Gastroesophageal sphincter (tissue), 4 donors: ENCODE measurements at regions not wholly inside any gene's neighbourhood (a gene's known extent, or its start where the extent isn't known, plus 50 kb on each side); places are given as distances from the start of the nearest gene placed in this dataset.

ENCODE experiments used
- ATAC-seq: fragments of 150-250 bp; one replicate; pipeline ENCODE4 v1.9.1; 2016; ENCODE audit warnings: mild to moderate bottlenecking, moderate library complexity
- H3K27ac ChIP-seq, 4 donors: fragments of 200-600 bp; sonication (generic) in 3 of 4; 1 replicate in 3 of 4; 2 replicates in 1 of 4; pipeline ENCODE4 v1.5.1; 2016 to 2019
- H3K27me3 ChIP-seq: fragments of 200-600 bp; sonication (generic); one replicate; pipeline ENCODE4 v1.5.1; 2019
- H3K36me3 ChIP-seq, 2 donors: fragments of 200-600 bp; sonication (generic); one replicate each; pipeline ENCODE4 v1.5.1; 2019; ENCODE audit warnings: control low read depth in 1 of 2
- H3K4me1 ChIP-seq, 3 donors: fragments of 200-600 bp; sonication (generic); 1 replicate in 2 of 3; 2 replicates in 1 of 3; pipeline ENCODE4 v1.5.1; 2016 to 2019; ENCODE audit warnings: control low read depth in 2 of 3
- H3K4me3 ChIP-seq, 2 donors: fragments of 200-600 bp; sonication (generic); one replicate each; pipeline ENCODE4 v1.5.1; 2019; ENCODE audit warnings: mild to moderate bottlenecking in 1 of 2, moderate library complexity in 1 of 2
- H3K9me3 ChIP-seq, 3 donors: fragments of 200-600 bp; sonication (generic); one replicate each; pipeline ENCODE4 v1.5.1; 2017 to 2019; ENCODE audit warnings: control low read depth in 2 of 3
- CTCF ChIP-seq, 4 experiments: fragments of 200-600 bp in 2 of 4; fragments of 450-650 bp in 2 of 4; sonication (generic) in 1 of 4; IDR thresholded peaks; one replicate each; pipeline ENCODE4 v1.5.1; 2017 to 2019; ENCODE audit warnings: antibody characterized with exemption in 4 of 4, mild to moderate bottlenecking in 2 of 4, moderate library complexity in 2 of 4
- EP300 ChIP-seq: sonication (generic); formaldehyde crosslinking; IDR thresholded peaks from one replicate; pipeline ENCODE4 v1.6.1; 2017; ENCODE audit warnings: antibody characterized with exemption, mild to moderate bottlenecking
- POLR2A ChIP-seq, 2 donors: fragments of 450-650 bp; IDR thresholded peaks; one replicate each; pipeline ENCODE4 v1.6.1; 2017; ENCODE audit warnings: antibody characterized with exemption in 2 of 2, mild to moderate bottlenecking in 2 of 2, moderate library complexity in 1 of 2
- POLR2AphosphoS5 ChIP-seq: sonication (generic); formaldehyde crosslinking; IDR thresholded peaks from one replicate; pipeline ENCODE4 v1.6.1; 2017; ENCODE audit warnings: antibody characterized with exemption
- WGBS, 2 donors: methylation state at CpG; one replicate each; pipeline ENCODE4 v1.1.5; 2018; ENCODE audit warnings: low coverage in 1 of 2; 5-methylcytosine and 5-hydroxymethylcytosine counted together

DNA sequence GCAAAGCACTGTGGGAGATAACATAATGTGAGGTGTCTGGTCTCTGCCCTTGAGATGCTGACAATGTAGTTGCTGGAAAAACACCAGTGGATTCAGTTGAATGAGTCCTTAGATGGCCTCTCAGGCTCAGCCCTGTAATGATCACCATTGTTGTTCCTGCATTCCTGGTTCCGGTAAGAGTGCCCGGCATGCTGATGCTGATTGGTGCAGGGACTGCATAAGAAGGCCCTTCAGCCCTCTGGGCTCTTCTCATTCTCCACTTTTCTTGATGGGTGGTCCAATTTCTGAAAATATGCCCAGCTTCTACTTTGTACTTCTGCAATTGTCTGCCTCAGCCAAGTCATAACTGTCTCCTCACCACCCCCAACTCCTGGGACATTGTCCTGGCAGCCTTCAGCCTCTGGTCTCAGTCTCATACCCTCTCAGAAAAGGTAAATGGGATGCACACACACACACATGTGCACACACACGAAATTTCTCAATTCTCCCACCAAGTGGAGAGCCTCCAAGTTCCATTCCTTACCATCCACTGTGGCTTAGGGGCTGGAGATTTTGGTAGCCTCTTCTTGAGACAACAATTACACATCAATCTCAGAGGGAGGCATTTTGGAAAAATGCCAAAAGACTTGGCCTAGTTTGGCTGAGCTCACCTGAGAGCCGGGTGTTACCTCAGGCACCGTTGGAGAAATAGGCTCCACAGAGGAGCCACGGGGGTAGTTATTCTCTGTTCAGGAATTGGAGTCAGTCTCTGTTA is 314.9 kb downstream of the RPS24 start:
- Histone ChIP-seq H3K27me3 (no peaks in the 10 kb centered on the region), H3K27ac (no peak overlapping the region), H3K4me3 (no peak overlapping the region), H3K4me1 (no peaks in the 10 kb centered on the region), H3K36me3 (no peaks in the 10 kb centered on the region), H3K9me3 (no peaks in the 10 kb centered on the region)
- TF ChIP-seq POLR2AphosphoS5: no peak
- no peak for TF ChIP-seq CTCF (IDR thresholded peaks at IDR 0.05)
- no peak for TF ChIP-seq EP300
- TF ChIP-seq POLR2A (IDR thresholded peaks at IDR 0.05): no peak
- WGBS, 2 donors: 82 to 87% methylated on average over 4 to 6 of the region's 6 CpGs
- ATAC-seq: no peak

DNA sequence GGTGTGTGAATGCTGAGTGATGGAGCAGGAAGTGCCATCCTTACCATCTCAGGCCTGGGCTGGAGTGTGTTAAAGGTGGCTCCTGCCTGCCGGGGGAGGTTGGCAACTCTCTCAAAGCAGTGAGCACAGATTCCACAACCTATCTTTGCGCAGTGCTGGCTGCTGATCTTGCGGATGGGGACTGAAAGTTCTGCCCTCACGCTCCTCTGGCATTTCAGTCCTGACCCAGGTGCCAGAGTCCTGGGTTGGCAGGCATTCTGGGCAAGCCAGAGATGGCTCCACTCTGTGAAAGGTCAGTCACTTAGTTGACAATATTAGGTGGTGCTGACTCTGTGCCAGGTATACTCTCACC is 315.5 kb downstream of the RPS24 start:
- Histone ChIP-seq H3K4me3 (no peak overlapping the region), H3K27me3 (no peaks in the 10 kb centered on the region), H3K27ac (no peak overlapping the region), H3K36me3 (no peaks in the 10 kb centered on the region), H3K9me3 (no peaks in the 10 kb centered on the region), H3K4me1 (no peaks in the 10 kb centered on the region)
- no peak for ATAC-seq
- 100% methylated on average over 3 of the region's 4 CpGs; no CpG with 5 or more reads in 1 of the 2 donors for WGBS, 2 donors
- no peak for TF ChIP-seq POLR2AphosphoS5
- no peak for TF ChIP-seq POLR2A (IDR thresholded peaks at IDR 0.05)
- no peak for TF ChIP-seq CTCF (IDR thresholded peaks at IDR 0.05)
- TF ChIP-seq EP300: no peak

DNA sequence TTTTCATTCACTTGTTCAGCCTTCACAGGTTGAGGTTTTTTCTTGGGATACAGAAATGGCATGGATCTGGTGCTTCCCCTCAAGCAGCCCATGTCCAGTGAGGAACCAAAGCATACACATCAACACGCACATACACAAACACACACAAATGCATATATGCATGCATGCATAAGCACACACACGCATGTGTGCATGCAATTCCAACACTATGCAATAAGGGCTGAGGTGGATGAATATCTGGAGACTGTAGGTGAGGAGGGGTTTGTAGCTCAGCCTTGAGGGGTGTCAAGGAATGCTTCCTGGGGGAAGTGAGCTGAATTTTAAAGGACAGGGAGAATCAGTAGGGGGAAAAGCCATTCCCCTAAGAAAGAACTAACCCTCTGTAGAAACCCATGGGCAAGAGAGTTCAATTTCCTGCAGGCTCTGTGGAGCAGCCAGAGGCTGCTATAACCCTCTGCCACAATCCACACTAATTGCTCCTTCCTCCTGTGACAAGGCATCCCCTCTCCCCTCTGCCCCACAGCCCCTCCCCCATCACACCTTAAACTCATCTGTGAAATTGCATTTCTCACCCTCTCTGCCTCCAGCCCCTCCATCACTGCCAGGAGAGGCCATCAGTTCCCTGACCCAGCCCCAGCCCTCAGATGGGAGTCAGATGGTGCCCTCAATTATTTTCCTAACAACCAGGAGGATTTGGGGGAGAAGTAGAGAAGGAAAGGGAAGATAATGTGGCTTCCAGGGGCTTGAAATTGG is 316.4 kb downstream of the RPS24 start:
- Histone ChIP-seq H3K4me1 (no peaks in the 10 kb centered on the region), H3K36me3 (no peaks in the 10 kb centered on the region), H3K27ac (no peak overlapping the region), H3K9me3 (no peaks in the 10 kb centered on the region), H3K27me3 (no peaks in the 10 kb centered on the region), H3K4me3 (no peak overlapping the region)
- 86 to 92% methylated on average over 2 of the region's 2 CpGs for WGBS, 2 donors
- ATAC-seq: no peak
- TF ChIP-seq POLR2A (IDR thresholded peaks at IDR 0.05): no peak

DNA sequence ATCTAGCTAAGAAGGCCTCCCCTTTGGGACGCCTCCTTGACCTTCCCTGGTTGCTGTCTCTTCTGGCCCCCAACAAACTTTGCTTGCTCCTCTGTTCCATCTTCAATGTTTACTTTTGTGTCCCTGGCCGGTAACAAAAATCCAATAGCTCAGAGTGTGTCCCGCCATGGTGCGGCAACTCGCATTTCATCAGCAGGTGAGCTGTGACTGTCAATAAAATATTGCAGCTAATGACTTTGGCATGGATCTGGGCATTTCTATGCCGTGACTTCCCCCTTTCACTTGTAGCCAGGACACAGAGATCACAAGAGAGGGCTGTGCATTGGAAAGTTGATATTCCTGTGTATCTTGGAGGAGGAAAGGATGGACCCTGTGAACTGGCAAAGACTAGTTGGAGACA is 317.6 kb downstream of the RPS24 start:
- ATAC-seq: no peak
- Histone ChIP-seq H3K36me3 (no peaks in the 10 kb centered on the region), H3K9me3 (no peaks in the 10 kb centered on the region), H3K4me1 (no peaks in the 10 kb centered on the region), H3K27me3 (no peaks in the 10 kb centered on the region), H3K4me3 (no peak overlapping the region), H3K27ac (no peak overlapping the region)
- TF ChIP-seq EP300 (no peak), POLR2AphosphoS5 (no peak), CTCF (IDR thresholded peaks at IDR 0.05) (no peak), POLR2A (IDR thresholded peaks at IDR 0.05) (no peak)
- 94 to 100% methylated on average over 3 to 6 of the region's 6 CpGs for WGBS, 2 donors

- Histone ChIP-seq H3K9me3 (no peaks in the 10 kb centered on the region), H3K27me3 (no peaks in the 10 kb centered on the region), H3K36me3 (no peaks in the 10 kb centered on the region), H3K4me3 (no peak overlapping the region), H3K4me1 (no peaks in the 10 kb centered on the region), H3K27ac (no peak overlapping the region)
- WGBS, 2 donors: 23 to 59% methylated on average over 3 of the region's 3 CpGs
- no peak for TF ChIP-seq POLR2AphosphoS5
- TF ChIP-seq POLR2A (IDR thresholded peaks at IDR 0.05): no peak
- TF ChIP-seq CTCF (IDR thresholded peaks at IDR 0.05): no peak
- TF ChIP-seq EP300: no peak
- ATAC-seq: no peak
Observed at GRCh38 chr10:78351809-78352208, 318.1 kb downstream of the RPS24 start.
